Effector memory CD8-positive, alpha-beta T cell (primary cell): ENCODE measurements at regions not wholly inside any gene's neighbourhood (a gene's known extent, or its start where the extent isn't known, plus 50 kb on each side); places are given as distances from the start of the nearest gene placed in this dataset.
"Not testable (repeated sequence)": the region's sequence is repeated elsewhere in the genome, so short reads cannot be mapped to it uniquely, and the experiment has no call there.

Experiments used
- ATAC-seq: fragments of 150-1000 bp; cut with Tn5 transposase; replicated peaks from 2 replicates; pipeline ENCODE4 v1.10.0; 2021; ENCODE audit warnings: mild to moderate bottlenecking, moderate library complexity
- DNase-seq, 3 experiments: peaks; one replicate each; pipeline ENCODE4 v3.0.0; 2021
- H3K27ac Mint-ChIP-seq, 2 donors: one replicate each; pipeline ENCODE4 v1.8.0; 2022; ENCODE audit warnings: mild to moderate bottlenecking in 2 of 2, mixed read lengths in 2 of 2, moderate library complexity in 2 of 2
- H3K27me3 Mint-ChIP-seq, 2 donors: one replicate each; pipeline ENCODE4 v1.8.0; 2022; ENCODE audit warnings: mixed read lengths in 2 of 2
- H3K36me3 Mint-ChIP-seq: one replicate; pipeline ENCODE4 v1.8.0; 2022; ENCODE audit warnings: mild to moderate bottlenecking, moderate library complexity, mixed read lengths; ENCODE audit not compliant: insufficient read depth
- H3K4me1 Mint-ChIP-seq, 2 donors: one replicate each; pipeline ENCODE4 v1.8.0; 2022; ENCODE audit warnings: low read depth in 2 of 2, mixed read lengths in 2 of 2
- H3K4me3 Mint-ChIP-seq, 2 donors: one replicate each; pipeline ENCODE4 v1.8.0; 2022; ENCODE audit warnings: mild to moderate bottlenecking in 2 of 2, mixed read lengths in 2 of 2, moderate library complexity in 2 of 2
- H3K9me3 Mint-ChIP-seq, 2 donors: one replicate each; pipeline ENCODE4 v1.8.0; 2022; ENCODE audit warnings: mixed read lengths in 2 of 2

DNA sequence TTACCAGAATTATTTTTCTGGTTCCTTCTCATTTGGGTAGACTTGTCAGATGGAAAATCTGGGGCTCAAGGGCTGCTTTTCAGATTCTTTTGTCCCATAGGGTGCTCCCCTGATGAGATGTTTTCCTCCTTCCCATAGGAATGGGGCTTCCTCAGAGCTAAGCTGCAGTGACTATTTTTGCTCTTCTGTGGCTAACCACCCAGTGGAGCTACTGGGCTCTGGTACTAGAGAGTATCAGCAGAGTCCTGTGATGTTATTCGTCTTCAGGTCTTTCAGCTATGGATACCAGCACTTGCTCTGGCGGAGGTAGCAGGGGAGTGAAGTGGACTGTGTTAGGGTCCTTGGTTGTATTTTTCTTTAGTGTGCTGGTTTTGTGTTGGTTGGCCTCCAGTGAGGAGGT, 716.1 kb upstream of the LMO3 start:
- ATAC-seq = no peak
- Mint-ChIP-seq H3K4me3 (no peak overlapping the region), H3K27ac (no peak overlapping the region), H3K36me3 (no peaks in the 10 kb centered on the region), H3K9me3 (peaks cover 5 to 16% of the 10 kb centered on the region in 2 donors), H3K27me3 (no peaks in the 10 kb centered on the region), H3K4me1 (no peaks in the 10 kb centered on the region)
- no peak for DNase-seq

DNA sequence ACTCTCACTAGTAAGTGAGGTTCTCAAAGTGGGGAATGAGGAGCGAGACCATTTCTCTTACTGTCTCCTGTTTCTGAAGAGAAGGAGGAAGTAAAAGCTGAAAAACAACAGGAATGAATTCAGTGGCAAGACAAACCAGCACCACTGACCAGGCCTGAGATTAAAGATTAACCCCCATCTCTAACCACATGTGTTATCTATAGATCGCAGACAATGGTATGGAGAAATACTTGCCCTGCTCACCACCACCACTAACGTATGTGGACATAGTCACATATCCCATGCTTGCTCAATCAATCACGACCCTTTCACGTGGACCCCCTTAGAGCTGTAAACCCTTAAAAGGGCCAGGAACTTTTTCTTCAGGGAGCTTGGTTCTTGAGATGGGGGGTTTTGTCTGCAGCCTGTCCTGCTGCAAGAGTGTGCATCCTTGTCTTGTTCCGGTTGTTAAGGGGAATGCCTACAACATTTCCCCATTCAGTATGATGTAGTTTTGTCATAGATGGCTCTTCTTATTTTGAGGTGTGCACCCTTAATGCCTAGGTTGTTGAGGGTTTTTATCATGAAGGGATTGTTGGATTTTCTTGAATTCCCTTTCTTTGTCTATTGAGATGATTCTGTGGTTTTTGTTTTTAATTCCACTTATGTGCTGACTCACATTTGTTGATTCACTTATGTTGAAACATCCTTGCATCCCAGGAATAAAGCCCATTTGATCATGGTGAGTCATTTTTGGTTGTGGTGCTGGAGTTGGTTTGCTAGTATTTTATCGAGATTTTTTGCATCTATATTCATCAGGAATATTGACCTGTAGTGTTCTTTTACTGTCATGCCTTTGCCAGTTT, 698.8 kb upstream of the LMO3 start:
- DNase-seq = no peak
- Mint-ChIP-seq H3K27me3 (no peaks in the 10 kb centered on the region), H3K9me3 (peaks cover 1 to 11% of the 10 kb centered on the region in 2 donors), H3K4me3 (no peak overlapping the region), H3K27ac (no peak overlapping the region), H3K36me3 (no peaks in the 10 kb centered on the region), H3K4me1 (no peaks in the 10 kb centered on the region)
- no peak for ATAC-seq

- Mint-ChIP-seq H3K27me3 (no peaks in the 10 kb centered on the region), H3K4me1 (no peaks in the 10 kb centered on the region), H3K36me3 (no peaks in the 10 kb centered on the region), H3K4me3 (no peak overlapping the region), H3K9me3 (peaks cover 6 to 20% of the 10 kb centered on the region in 2 donors), H3K27ac (no peak overlapping the region)
- DNase-seq = no peak
- ATAC-seq = no peak
These were observed 696.0 kb upstream of the LMO3 start for GRCh38 chr12:17302001-17302400.

DNA sequence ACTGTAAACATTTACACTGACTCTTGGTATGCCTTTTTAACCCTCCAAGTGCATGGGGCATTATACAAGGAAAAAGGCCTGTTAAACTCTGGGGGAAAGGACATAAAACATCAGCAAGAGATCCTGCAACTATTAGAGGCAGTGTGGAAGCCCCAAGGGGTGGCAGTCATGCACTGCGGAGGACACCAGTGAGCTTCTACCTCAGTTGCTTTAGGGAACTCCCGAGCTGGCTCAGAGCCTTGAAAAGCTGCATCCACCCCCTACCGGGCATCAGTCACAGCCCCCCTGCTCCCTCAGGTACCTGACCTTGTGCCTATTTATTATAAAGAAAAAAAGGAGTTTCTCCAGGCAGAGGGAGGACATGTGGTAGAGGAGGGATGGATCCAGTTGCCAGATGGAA, 695.6 kb upstream of the LMO3 start:
- Mint-ChIP-seq H3K36me3 (no peaks in the 10 kb centered on the region), H3K27me3 (no peaks in the 10 kb centered on the region), H3K4me1 (no peaks in the 10 kb centered on the region), H3K27ac (no peak overlapping the region), H3K9me3 (peaks cover 6 to 25% of the 10 kb centered on the region in 2 donors), H3K4me3 (no peak overlapping the region)
- DNase-seq (no peak), ATAC-seq (no peak)

GRCh38 chr12:17296882-17297281, 690.9 kb upstream of the LMO3 start:
- no peak for DNase-seq
- Mint-ChIP-seq H3K4me1 (peaks cover 0 to 2% of the 10 kb centered on the region in 2 donors), H3K27ac (no peak overlapping the region), H3K9me3 (peaks cover 4 to 28% of the 10 kb centered on the region in 2 donors), H3K4me3 (no peak overlapping the region), H3K27me3 (no peaks in the 10 kb centered on the region), H3K36me3 (no peaks in the 10 kb centered on the region)
- no peak for ATAC-seq

DNA sequence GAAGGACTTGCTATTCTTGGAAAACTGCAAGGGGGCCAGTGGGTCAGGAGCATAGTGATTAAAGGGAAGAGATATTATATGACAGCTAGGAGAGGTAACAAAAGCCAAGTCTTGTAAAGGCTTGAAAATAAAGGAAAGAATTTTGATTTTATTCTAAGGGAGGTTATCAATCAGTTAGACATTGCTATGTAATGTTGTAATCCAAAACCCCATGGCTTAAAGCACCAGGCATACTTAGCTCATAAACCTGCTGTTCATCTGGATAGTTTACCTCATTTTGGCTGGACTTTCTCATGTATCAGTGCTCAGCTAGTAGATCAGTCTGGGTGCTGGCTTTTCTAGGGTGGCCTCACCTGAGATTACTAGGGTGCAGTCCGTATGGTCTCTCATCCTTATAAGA, 680.9 kb upstream of the LMO3 start:
- ATAC-seq (no peak), DNase-seq (no peak)
- no peaks in the 10 kb centered on the region for H3K27me3 Mint-ChIP-seq
- H3K4me3 Mint-ChIP-seq = no peak overlapping the region
- peaks cover 3% of the 10 kb centered on the region for H3K36me3 Mint-ChIP-seq
- H3K27ac Mint-ChIP-seq = no peak overlapping the region
- no peaks in the 10 kb centered on the region for H3K4me1 Mint-ChIP-seq
- peaks cover 9% of the 10 kb centered on the region in 2 donors for H3K9me3 Mint-ChIP-seq

DNA sequence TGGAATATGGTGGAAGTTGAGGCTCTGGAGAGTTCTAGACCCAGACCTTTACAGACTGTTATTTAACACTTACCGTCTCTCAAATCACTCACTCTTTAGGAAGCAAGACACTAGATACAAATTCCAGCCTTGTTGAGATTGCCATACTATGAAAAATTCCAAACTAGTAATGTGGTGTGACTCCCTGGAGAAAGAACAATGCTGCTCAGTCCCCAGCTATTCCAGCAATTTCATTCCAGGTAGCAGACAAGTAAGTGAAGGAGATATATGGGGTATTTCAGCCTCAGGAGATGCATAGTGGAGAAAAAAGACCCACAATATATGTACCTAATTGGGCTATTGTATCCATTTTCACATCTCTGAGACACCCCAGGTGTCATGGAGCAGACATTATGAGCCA, 678.9 kb upstream of the LMO3 start:
- H3K4me1 Mint-ChIP-seq = no peaks in the 10 kb centered on the region
- no peak for ATAC-seq
- H3K36me3 Mint-ChIP-seq = peaks cover 3% of the 10 kb centered on the region
- H3K27me3 Mint-ChIP-seq = no peaks in the 10 kb centered on the region
- H3K4me3 Mint-ChIP-seq = no peak overlapping the region
- no peak overlapping the region for H3K27ac Mint-ChIP-seq
- DNase-seq = no peak
- H3K9me3 Mint-ChIP-seq = peaks cover 9% of the 10 kb centered on the region in 2 donors

- DNase-seq (no peak), ATAC-seq (no peak)
- Mint-ChIP-seq H3K4me3 (no peak overlapping the region), H3K9me3 (peaks cover 7 to 9% of the 10 kb centered on the region in 2 donors), H3K27ac (no peak overlapping the region), H3K27me3 (no peaks in the 10 kb centered on the region), H3K4me1 (no peaks in the 10 kb centered on the region), H3K36me3 (peaks cover 3% of the 10 kb centered on the region)
These were observed 677.6 kb upstream of the LMO3 start for GRCh38 chr12:17283563-17283962.

DNA sequence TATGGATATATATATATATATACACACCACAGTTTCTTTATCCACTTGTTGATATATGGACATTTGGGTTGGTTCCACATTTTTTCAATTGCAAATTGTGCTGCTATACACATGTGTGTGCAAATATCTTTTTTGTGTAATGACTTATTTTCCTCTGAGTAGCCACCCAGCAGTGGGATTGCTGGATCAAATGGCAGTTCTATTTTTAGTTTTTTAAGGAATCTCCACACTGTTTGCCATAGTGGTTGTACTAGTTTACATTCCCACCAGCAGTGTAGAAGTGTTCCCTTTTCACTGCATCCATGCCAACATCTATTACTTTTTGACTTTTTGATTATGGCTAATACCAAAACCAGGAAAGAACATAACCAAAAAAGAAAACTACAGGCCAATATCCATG, 676.2 kb upstream of the LMO3 start:
- H3K36me3 Mint-ChIP-seq, H3K27ac Mint-ChIP-seq, H3K9me3 Mint-ChIP-seq, H3K27me3 Mint-ChIP-seq, H3K4me1 Mint-ChIP-seq, DNase-seq, ATAC-seq, H3K4me3 Mint-ChIP-seq: not testable (repeated sequence)

GRCh38 chr12:17278946-17279345, 673.0 kb upstream of the LMO3 start:
- H3K9me3 Mint-ChIP-seq = peaks cover 8 to 16% of the 10 kb centered on the region in 2 donors
- no peak for DNase-seq
- H3K27me3 Mint-ChIP-seq = no peaks in the 10 kb centered on the region
- peaks cover 3% of the 10 kb centered on the region for H3K36me3 Mint-ChIP-seq
- no peak overlapping the region for H3K4me3 Mint-ChIP-seq
- no peak for ATAC-seq
- no peaks in the 10 kb centered on the region for H3K4me1 Mint-ChIP-seq
- no peak overlapping the region for H3K27ac Mint-ChIP-seq

DNA sequence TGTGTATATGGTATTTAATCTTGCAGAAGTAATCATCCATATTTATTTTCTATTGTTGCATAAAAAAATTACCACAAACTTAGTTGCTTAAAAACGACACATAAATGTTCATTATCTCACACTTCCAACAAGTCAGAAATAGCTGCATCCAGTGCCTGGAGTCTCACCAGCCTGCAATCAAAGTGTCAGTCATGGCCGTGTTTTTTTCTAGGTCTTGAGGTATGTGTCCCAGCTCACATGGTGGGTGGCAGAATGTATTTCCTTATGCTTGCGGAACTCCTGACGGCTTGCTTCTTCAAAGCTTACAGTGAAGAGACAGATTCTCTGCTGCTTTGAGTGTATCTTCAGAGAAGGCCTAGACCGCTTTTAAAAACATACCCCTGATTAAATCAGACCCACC, 670.2 kb upstream of the LMO3 start:
- H3K4me1 Mint-ChIP-seq = no peaks in the 10 kb centered on the region
- ATAC-seq = no peak
- no peaks in the 10 kb centered on the region for H3K36me3 Mint-ChIP-seq

GRCh38 chr12:17266856-17267255, 660.9 kb upstream of the LMO3 start:
- no peak overlapping the region for H3K4me3 Mint-ChIP-seq

More for the DNA sequence above, 670.2 kb upstream of the LMO3 start:
- Mint-ChIP-seq H3K9me3 (peaks cover 7 to 26% of the 10 kb centered on the region in 2 donors), H3K27me3 (no peaks in the 10 kb centered on the region), H3K4me3 (no peak overlapping the region), H3K27ac (no peak overlapping the region)
- no peak for DNase-seq

GRCh38 chr12:17264603-17265002, 658.6 kb upstream of the LMO3 start:
- H3K4me3 Mint-ChIP-seq = no peak overlapping the region
- ATAC-seq = no peak
- H3K9me3 Mint-ChIP-seq = no peaks in the 10 kb centered on the region
- H3K4me1 Mint-ChIP-seq = no peaks in the 10 kb centered on the region
- no peak for DNase-seq
- H3K27me3 Mint-ChIP-seq = no peaks in the 10 kb centered on the region
- H3K27ac Mint-ChIP-seq = no peak overlapping the region
- H3K36me3 Mint-ChIP-seq = no peaks in the 10 kb centered on the region

More at GRCh38 chr12:17266856-17267255, 660.9 kb upstream of the LMO3 start:
- no peak for ATAC-seq
- peaks cover 0 to 4% of the 10 kb centered on the region in 2 donors for H3K9me3 Mint-ChIP-seq
- no peaks in the 10 kb centered on the region for H3K36me3 Mint-ChIP-seq
- no peaks in the 10 kb centered on the region for H3K4me1 Mint-ChIP-seq
- H3K27me3 Mint-ChIP-seq = no peaks in the 10 kb centered on the region
- no peak for DNase-seq
- no peak overlapping the region for H3K27ac Mint-ChIP-seq

- Mint-ChIP-seq H3K27ac (no peak overlapping the region), H3K9me3 (peaks cover 14 to 31% of the 10 kb centered on the region in 2 donors), H3K27me3 (no peaks in the 10 kb centered on the region), H3K4me1 (no peaks in the 10 kb centered on the region), H3K36me3 (no peaks in the 10 kb centered on the region), H3K4me3 (no peak overlapping the region)
- no peak for DNase-seq
- ATAC-seq = no peak
These were observed 633.9 kb upstream of the LMO3 start for GRCh38 chr12:17239874-17240273.
